Subcutaneous abdominal adipose tissue (tissue), 5 donors: ENCODE measurements at regions not wholly inside any gene's neighbourhood (a gene's known extent, or its start where the extent isn't known, plus 50 kb on each side); places are given as distances from the start of the nearest gene placed in this dataset.
"Not testable (repeated sequence)": the region's sequence is repeated elsewhere in the genome, so short reads cannot be mapped to it uniquely, and the experiment has no call there.

Source experiments
- H3K27ac ChIP-seq: one replicate; pipeline ENCODE4 v1.7.0; 2013; ENCODE audit warnings: low read depth, mild to moderate bottlenecking, inconsistent platforms, low read length, moderate library complexity
- H3K27me3 ChIP-seq, 5 donors: one replicate each; pipeline ENCODE4 v1.7.0; 2013; ENCODE audit warnings: low read length in 5 of 5, inconsistent platforms in 1 of 5; ENCODE audit not compliant: control insufficient read depth in 5 of 5, insufficient read depth in 4 of 5
- H3K36me3 ChIP-seq, 5 donors: one replicate each; pipeline ENCODE4 v1.7.0; 2013; ENCODE audit warnings: low read length in 5 of 5; ENCODE audit not compliant: control insufficient read depth in 5 of 5, insufficient read depth in 5 of 5
- H3K4me1 ChIP-seq, 5 donors: one replicate each; pipeline ENCODE4 v1.7.0; 2013; ENCODE audit warnings: low read length in 5 of 5, mild to moderate bottlenecking in 3 of 5, moderate library complexity in 1 of 5; ENCODE audit not compliant: control insufficient read depth in 5 of 5, insufficient read depth in 5 of 5
- H3K4me3 ChIP-seq, 5 donors: one replicate each; pipeline ENCODE4 v1.7.0; 2013; ENCODE audit warnings: low read length in 5 of 5, low read depth in 1 of 5
- H3K9ac ChIP-seq, 5 donors: one replicate each; pipeline ENCODE4 v1.7.0; 2013; ENCODE audit warnings: low read length in 5 of 5, mild to moderate bottlenecking in 4 of 5, moderate library complexity in 3 of 5
- H3K9me3 ChIP-seq, 5 donors: one replicate each; pipeline ENCODE4 v1.7.0; 2013; ENCODE audit warnings: low read length in 5 of 5; ENCODE audit not compliant: control insufficient read depth in 5 of 5
- donor health status: healthy.
- donor health status: healthy.
- donor health status: healthy.
- donor health status: healthy.
- donor health status: healthy.

- no peak overlapping the region for H3K4me3 ChIP-seq
- H3K27me3 ChIP-seq: no peaks in the 10 kb centered on the region
- H3K9me3 ChIP-seq: no peaks in the 10 kb centered on the region
- no peaks in the 10 kb centered on the region for H3K4me1 ChIP-seq
- H3K9ac ChIP-seq: no peak overlapping the region
- no peaks in the 10 kb centered on the region for H3K36me3 ChIP-seq
- H3K27ac ChIP-seq: no peak overlapping the region
These were observed 298.7 kb upstream of the COL3A1 start for GRCh38 chr2:188675391-188676009.

GRCh38 chr2:188676010-188676400, 298.2 kb upstream of the COL3A1 start:
- Histone ChIP-seq H3K27ac (no peak overlapping the region), H3K9ac (no peak overlapping the region), H3K4me1 (no peaks in the 10 kb centered on the region), H3K4me3 (no peak overlapping the region), H3K9me3 (no peaks in the 10 kb centered on the region), H3K36me3 (no peaks in the 10 kb centered on the region), H3K27me3 (no peaks in the 10 kb centered on the region)

GRCh38 chr2:188677142-188677541, 297.0 kb upstream of the COL3A1 start:
- Histone ChIP-seq H3K27me3 (no peaks in the 10 kb centered on the region), H3K9ac (no peak overlapping the region), H3K4me1 (no peaks in the 10 kb centered on the region), H3K4me3 (no peak overlapping the region), H3K27ac (no peak overlapping the region), H3K36me3 (no peaks in the 10 kb centered on the region), H3K9me3 (no peaks in the 10 kb centered on the region)

GRCh38 chr2:188678882-188679281, 295.3 kb upstream of the COL3A1 start:
- no peaks in the 10 kb centered on the region for H3K27me3 ChIP-seq
- H3K9ac ChIP-seq: no peak overlapping the region
- no peak overlapping the region for H3K4me3 ChIP-seq
- no peaks in the 10 kb centered on the region for H3K36me3 ChIP-seq
- no peak overlapping the region for H3K27ac ChIP-seq
- H3K9me3 ChIP-seq: peaks cover 0 to 3% (median 0%) of the 10 kb centered on the region in 5 donors
- H3K4me1 ChIP-seq: no peaks in the 10 kb centered on the region

- Histone ChIP-seq H3K27me3 (no peaks in the 10 kb centered on the region), H3K27ac (no peak overlapping the region), H3K4me3 (no peak overlapping the region), H3K36me3 (no peaks in the 10 kb centered on the region), H3K9ac (no peak overlapping the region), H3K9me3 (peaks cover 0 to 3% (median 0%) of the 10 kb centered on the region in 5 donors), H3K4me1 (no peaks in the 10 kb centered on the region)
These were observed 291.3 kb upstream of the COL3A1 start for GRCh38 chr2:188682838-188683237.

- no peaks in the 10 kb centered on the region for H3K36me3 ChIP-seq
- no peaks in the 10 kb centered on the region for H3K4me1 ChIP-seq
- H3K4me3 ChIP-seq: no peak overlapping the region
- peaks cover 0 to 3% (median 0%) of the 10 kb centered on the region in 5 donors for H3K9me3 ChIP-seq
- H3K27me3 ChIP-seq: no peaks in the 10 kb centered on the region
- H3K27ac ChIP-seq: no peak overlapping the region
- no peak overlapping the region for H3K9ac ChIP-seq
These were observed 289.4 kb upstream of the COL3A1 start for GRCh38 chr2:188684795-188685194.

DNA sequence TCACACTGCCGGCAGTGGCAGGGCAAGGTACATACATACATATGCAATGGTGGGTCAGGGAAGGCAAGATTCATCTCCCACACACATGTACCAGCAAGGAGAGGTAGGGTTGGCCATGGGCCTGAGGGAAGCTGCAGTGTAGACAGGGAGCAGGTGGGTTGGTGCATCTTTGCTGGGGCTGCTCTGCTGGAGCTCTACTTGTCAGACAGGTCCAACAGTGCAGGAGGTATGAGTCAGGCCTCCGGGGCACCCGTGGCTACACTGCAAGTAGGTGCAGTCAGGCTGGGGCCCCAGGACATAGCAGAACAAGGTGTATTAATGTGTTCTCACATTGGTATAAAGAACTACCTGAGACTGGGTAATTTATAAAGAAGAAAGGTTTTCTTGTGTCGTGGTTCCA, 281.1 kb upstream of the COL3A1 start:
- no peaks in the 10 kb centered on the region for H3K27me3 ChIP-seq
- H3K9me3 ChIP-seq: no peaks in the 10 kb centered on the region
- H3K4me1 ChIP-seq: no peaks in the 10 kb centered on the region
- no peak overlapping the region for H3K9ac ChIP-seq
- no peak overlapping the region for H3K4me3 ChIP-seq
- H3K27ac ChIP-seq: no peak overlapping the region
- H3K36me3 ChIP-seq: no peaks in the 10 kb centered on the region

- H3K9me3 ChIP-seq: no peaks in the 10 kb centered on the region
- no peaks in the 10 kb centered on the region for H3K27me3 ChIP-seq
- no peaks in the 10 kb centered on the region for H3K36me3 ChIP-seq
- no peak overlapping the region for H3K9ac ChIP-seq
- no peaks in the 10 kb centered on the region for H3K4me1 ChIP-seq
- no peak overlapping the region for H3K27ac ChIP-seq
- H3K4me3 ChIP-seq: no peak overlapping the region
These were observed 280.4 kb upstream of the COL3A1 start for GRCh38 chr2:188693771-188694170.

- Histone ChIP-seq H3K9ac (no peak overlapping the region), H3K27me3 (no peaks in the 10 kb centered on the region), H3K36me3 (no peaks in the 10 kb centered on the region), H3K4me3 (no peak overlapping the region), H3K9me3 (no peaks in the 10 kb centered on the region), H3K27ac (no peak overlapping the region), H3K4me1 (no peaks in the 10 kb centered on the region)
These were observed 278.2 kb upstream of the COL3A1 start for GRCh38 chr2:188695953-188696352.

GRCh38 chr2:188698151-188698550, 276.0 kb upstream of the COL3A1 start:
- H3K9ac ChIP-seq, H3K4me3 ChIP-seq, H3K27ac ChIP-seq, H3K9me3 ChIP-seq, H3K27me3 ChIP-seq, H3K36me3 ChIP-seq, H3K4me1 ChIP-seq: not testable (repeated sequence)

DNA sequence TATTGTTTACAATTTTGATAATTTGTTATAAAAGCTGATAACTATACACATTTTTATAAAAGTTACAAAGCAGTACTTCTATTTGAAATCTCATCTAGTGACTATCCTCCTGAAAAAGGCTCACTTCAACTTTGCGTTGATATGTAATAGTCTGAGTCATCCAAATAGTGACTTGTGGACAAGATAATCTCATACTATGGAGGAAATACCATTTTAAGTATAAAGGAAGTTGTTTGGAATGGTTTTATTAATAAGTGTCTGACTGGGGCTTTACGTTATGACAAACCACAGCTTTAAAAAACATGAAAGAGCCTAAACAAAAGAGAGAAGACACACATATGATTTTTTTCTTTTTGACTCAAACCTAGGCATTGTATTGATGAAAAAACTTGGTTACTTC, 272.3 kb upstream of the COL3A1 start:
- Histone ChIP-seq H3K27ac (no peak overlapping the region), H3K36me3 (no peaks in the 10 kb centered on the region), H3K9me3 (no peaks in the 10 kb centered on the region), H3K4me3 (no peak overlapping the region), H3K9ac (no peak overlapping the region), H3K27me3 (no peaks in the 10 kb centered on the region), H3K4me1 (no peaks in the 10 kb centered on the region)
